Glomerular endothelial cell (primary cell): ENCODE measurements at regions not wholly inside any gene's neighbourhood (a gene's known extent, or its start where the extent isn't known, plus 50 kb on each side); places are given as distances from the start of the nearest gene placed in this dataset.
"Not testable (repeated sequence)": the region's sequence is repeated elsewhere in the genome, so short reads cannot be mapped to it uniquely, and the experiment has no call there.

Experiments used
- DNase-seq: peaks from one replicate; pipeline ENCODE4 v3.0.0-alpha.2; 2011; ENCODE audit warnings: low read depth, low spot score; ENCODE audit errors: extremely low read depth

DNA sequence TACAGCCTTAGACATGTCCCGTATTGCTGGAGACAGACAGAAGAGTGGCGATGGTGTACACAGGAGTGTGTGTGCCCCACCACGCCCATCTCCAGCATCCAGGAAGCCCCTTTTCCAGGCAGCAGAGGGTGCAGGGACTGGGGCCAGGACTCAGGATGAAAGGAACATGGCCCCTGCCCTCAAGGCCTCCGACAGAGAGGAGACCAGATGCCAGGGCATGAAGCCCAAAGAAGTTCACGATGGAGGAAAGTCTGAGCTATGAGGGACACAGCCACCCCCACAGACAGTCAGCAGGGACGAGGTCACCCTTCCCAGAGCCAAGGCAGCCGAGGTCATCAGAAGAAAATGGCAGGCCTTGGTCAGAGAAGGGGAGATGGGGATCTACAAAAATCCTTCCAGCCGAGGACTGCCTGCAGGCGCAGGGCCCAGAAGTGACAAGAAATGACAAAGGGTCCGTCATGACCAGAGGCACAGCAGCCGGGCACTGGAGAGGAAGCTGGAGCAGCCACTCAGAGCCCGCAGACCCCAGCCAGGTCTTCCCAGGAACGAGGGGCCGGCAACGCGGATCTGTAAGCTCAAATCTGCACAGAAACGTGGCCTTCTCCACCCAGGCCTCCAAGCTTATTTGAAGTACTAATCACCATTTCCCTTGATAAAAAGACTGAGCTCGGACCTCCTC is 78.7 kb upstream of the PPP2R2D start:
- no peak for DNase-seq

DNA sequence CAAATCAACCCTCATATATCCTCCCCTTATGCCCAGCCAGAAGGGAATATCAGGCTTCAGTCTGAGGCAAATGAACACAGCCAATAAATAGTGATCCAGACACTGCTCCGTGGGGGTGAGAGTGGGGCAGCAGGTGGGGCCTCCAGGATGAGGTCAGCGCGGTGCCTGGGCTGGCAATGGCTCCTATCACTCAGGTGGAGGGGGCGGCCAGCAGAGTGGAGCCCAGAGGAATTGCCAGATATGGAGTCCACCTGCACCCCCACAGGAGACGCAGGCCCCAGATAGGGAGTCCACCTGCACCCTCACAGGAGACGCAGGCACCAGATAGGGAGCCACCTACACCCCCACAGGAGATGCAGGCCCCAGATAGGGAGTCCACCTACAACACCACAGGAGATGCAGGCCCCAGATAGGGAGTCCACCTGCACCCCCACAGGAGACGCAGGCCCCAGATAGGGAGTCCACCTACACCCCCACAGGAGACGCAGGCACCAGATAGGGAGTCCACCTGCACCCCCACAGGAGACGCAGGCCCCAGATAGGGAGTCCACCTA is 78.0 kb upstream of the PPP2R2D start:
- no peak for DNase-seq

DNA sequence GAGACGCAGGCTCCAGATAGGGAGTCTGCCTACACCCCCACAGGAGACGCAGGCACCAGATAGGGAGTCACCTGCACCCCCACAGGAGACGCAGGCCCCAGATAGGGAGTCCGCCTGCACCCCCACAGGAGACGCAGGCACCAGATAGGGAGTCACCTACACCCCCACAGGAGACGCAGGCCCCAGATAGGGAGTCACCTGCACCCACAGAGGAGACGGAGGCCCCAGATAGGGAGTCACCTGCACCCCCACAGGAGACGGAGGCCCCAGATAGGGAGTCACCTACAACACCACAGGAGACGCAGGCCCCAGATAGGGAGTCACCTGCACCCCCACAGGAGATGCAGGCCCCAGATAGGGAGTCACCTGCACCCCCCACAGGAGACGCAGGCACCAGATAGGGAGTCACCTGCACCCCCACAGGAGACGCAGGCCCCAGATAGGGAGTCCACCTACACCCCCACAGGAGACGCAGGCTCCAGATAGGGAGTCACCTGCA is 77.2 kb upstream of the PPP2R2D start:
- not testable (repeated sequence) for DNase-seq

DNA sequence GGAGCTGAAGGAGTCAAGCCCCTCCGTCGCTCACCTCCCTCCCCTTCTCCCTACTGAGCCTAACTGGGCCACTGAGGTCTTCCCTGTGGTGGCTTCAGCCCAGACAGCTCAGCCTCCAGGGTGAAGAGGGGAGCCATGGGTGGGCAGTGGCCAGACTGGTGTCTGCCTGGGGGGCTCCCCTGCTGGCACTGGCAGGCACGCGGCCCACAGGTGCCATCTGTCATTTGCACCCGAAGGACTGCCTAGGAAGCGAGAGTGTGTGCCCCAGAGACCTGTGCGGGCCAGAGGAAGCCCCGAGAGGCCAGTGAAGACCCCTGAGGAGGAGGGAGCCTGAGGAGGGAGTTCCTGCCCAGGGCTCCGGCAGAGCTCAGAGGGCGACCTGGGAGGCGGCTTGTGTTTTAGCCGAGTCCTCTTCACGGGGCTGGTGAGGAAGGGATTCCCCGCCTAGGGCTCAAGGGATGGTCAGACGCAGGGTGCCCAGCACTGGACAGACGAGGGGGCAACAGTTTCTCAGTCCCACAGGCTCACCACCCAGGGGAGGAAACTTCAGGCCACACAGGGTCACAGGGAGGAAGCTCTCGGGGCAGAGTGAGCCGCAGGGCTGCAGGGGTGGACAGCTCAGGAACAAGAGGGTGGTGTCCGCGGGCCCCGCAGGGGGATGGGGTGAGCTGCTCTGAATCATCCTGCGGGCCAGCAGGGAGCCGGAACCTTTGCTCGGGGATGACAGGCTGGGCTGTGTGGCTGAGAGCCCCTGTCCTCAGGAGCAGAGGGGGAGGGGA is 76.2 kb upstream of the PPP2R2D start:
- DNase-seq: no peak

DNA sequence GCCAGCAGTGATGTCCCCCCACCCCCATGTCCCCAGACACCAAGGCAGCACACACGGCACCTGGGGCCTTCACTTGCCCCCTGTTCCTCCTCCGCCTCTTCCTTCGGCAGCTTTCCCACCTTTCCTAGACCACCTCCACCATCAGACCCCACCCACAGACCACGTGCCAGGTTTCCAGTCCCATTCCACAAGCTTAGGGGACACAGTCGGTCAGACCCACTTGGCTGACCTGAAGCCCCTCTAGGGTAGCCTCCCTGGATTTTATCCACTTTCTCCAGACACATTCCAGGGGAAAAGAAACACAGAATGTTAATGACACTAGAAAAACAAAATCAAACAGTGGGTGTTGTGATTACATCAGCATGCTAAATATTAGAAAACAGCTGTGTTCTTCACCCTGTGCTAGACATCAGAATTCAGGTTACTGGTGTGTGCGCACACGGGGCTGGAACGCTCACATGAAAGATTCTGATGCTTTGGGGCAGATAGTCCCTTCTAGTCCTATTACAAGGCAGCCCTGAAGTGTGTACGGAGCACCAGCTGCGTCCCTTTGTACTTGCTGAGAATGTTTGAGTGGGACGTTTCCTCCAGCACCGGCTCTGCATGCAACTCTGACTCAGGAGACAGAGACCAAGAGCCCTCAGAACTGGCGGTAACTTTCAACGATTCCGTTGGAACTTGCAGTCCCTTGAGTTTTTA is 75.5 kb upstream of the PPP2R2D start:
- DNase-seq: no peak

DNA sequence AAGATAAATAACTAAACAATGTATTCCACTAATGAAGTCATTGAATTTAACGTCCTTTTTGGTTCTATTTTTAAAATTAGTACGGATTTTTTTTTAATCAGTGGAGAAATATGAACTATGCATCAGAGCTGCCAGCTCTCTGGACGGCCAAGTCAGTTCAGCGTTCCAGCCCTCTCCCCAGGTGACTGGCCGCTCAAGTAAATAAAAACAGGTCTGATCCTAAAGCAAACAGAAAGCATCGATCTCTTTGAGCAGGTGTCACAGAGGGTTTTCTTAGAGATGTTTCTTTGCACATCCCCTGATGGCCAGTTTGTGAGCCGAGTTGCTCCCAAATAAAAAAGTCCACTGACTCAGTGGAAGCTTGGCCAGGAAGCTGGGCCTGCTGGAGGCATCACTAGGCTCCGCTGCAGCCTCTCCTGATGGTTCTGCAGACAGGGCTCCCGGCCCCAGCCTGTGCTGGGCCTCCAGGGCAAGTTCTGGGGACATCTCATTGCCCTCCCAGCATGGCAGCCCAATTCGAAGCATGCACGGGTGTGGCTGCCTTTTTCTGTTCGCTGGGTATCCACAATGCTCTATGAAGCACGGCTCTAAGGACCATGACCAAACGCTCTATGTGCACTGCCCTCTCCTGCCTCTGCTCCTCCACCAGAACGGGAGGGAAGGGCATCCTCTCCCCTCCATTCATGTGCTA is 74.7 kb upstream of the PPP2R2D start:
- no peak for DNase-seq

DNA sequence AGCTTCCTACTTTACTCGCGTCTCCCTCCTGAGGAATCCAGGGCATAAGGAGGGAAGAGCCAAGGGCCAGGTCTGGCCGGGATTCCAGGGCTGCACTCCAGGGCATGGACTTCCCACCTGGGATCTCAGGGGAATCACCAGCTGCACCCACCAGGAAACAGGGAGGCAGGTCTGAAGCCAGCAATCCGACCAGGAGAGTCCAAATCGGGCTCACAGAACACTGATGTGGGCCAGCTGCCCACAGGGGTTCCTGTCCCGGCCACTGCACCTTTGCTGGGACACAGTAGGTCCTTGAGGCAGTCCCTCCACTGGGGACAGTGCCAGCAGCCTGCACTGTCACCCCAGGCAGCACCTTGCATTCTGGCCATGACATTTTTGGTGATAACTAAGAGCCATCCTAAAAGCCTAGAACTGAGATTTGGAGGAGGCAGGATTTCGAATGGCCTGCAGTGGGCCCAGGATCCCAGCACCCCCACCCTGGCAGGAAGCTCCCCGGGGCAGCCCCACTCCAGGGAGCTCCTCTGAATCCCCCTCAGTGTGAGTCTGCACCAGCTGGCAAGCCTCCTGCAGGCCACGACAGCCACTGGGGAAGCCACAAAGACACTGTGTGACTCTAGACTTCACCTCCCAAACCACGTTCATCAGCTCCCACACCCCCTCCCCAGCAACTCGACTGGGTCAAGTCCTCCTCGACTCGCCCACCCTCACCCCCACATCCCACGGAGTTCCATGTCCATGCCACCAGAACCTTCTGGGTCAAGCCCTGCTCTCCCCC is 71.5 kb upstream of the PPP2R2D start:
- DNase-seq: no peak

DNA sequence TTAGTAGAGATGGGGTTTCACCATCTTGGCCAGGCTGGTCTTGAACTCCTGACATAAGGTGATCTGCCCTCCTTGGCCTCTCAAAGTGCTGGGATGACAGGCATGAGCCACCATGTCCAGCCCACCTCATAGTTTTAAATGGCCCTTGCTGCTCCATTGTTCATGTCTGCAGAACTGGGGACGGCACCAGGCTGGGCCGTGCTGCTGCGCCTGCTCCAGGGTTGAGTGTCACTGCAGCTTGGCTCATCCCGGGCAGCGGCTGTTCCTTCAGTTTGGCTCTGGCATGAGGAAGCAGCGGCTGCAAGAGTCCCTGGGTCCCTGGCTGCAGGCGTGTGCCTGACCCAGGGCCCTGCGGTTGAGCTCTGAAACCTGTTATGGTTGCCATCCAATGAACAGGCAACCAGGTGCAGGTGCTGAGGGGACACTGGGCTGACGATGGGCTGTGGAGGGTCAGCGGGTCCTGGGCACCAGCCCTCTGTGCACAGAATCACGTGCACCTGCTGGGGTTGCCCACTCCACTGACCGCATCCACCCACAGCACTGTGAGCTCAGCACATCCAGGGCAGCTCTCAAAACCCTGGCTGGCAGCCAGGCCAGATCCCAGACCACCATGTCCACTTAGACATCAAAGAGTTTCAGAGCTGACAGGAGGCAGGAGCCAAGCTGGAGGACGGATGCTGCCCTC is 70.2 kb upstream of the PPP2R2D start:
- no peak for DNase-seq

DNA sequence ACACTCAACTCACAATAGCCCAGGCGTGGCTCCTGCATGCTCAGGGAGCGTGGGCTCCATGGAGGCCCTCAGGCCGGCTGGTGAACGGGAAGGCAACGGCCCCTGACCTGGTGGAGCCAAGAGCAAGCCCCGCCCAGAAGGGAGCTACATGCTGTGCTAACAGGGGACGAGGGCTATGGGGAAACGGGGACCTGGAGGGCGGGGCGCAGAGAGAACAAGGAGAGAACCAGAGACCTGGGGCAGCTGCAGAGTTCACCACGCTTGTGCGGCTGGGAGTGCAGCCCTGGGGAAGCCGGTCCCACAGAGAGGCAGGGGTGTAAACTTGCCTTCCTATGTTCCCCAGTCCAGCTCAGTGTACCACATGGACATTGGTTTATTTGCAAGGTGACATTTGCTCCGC is 69.2 kb upstream of the PPP2R2D start:
- no peak for DNase-seq

DNA sequence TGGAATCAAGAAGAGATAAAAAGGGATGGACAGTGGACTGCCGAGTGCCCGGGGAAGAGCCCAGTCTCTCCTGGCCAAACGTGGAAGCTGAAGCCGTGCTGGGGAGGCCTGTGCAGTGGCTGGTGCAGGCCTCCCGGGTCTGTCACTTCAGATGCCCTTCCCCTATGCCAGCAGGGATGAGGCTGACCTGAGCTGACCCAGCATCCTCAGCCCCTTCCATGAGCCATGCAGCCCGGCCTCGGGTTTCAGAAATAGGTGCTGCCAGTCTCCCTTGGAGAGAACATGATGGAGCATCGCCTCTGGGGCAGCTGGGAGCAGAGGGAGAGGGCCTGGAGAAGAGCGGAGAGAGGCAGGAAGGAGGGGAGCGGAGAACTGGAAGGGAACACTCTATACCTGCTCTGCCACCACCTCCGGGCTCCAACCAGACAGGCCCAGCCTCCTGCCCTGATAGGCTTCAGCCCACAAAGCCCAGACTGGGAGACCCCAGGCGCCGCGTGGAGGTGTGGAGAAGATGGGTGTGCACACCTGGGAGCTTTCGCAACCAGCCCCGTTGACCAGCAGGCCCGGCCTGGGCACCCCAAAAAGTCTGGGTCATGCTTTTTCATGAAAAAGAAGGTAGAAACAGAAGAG is 68.6 kb upstream of the PPP2R2D start:
- DNase-seq: no peak

DNA sequence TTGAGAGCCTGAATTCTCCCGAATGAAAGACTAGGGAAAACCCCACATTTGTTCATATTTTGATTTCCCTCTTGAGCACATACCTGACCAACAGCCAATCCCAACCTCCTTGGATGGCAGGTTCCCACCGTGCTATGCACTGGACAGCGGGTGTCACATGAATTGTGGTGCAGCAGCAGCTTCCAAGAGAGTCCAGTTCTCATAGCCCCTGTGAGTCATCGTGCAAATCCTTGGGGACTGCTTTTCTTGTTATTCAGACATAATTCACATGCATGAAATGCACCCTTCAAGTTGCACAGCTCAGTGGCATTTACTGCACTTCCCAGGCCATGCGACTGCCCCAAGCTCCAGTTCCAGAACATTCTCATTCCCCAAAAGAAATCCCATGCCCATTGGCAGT is 67.8 kb upstream of the PPP2R2D start:
- no peak for DNase-seq

DNA sequence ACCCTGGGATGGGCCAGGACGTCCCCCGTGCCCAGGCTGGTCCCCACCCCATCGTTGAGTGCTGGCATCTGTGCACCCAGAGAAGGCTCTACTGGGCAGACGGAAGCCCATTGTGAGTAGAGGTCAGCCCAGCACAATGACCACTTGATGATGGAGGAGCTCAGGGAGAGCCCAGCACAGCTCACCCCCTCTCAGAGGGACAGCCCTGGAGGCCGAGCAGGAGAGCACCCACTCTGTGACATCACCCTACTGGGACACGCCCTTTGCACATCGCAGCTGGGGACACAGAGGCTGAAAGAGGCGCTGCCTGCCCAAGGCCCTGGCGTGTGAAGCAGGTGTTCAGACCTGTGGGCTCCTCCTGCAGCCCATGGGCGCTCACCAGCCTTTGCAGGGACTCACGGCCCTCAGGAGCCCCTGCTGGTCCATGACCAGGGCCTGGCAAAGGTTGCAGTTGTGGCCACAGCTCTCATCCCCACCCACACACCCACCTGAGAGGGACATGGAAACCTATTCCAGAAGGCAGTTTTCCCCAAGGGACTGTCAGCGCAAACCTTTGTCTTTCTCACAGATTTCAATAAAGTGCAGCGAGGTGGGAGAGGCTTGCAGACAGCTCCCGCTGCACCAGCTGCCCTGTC is 67.2 kb upstream of the PPP2R2D start:
- DNase-seq: no peak

DNA sequence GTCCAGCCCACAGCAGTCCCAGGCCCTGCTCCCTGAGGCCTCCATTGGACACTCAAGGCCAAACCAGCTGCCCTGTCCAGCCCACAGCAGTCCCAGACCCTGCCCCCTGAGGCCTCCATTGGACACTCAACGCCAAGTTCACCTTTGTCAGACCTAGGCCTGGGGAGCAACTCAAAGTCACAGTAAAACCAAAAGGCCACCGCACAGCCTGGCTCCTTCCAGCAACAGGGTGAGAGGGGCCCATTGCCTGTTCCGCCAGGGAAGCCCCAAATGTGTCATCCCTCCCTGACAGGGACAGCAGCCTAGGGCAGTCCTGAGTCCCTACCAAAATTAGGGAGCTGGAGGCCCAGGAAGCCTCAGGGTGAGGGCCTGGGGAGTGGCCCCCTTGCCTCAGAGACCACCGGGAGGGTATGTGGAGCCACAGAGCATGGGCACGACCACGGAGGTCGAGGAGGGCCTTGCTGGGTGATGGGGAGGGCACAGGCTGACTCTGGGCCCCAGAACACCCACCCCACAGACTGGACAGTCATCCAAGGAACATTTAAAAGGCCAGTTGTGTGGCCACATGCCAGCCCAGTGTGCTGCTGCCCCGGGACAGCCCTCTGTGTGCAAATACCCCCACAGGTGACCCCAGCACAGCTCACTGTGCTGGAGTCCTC is 66.5 kb upstream of the PPP2R2D start:
- DNase-seq: no peak

DNA sequence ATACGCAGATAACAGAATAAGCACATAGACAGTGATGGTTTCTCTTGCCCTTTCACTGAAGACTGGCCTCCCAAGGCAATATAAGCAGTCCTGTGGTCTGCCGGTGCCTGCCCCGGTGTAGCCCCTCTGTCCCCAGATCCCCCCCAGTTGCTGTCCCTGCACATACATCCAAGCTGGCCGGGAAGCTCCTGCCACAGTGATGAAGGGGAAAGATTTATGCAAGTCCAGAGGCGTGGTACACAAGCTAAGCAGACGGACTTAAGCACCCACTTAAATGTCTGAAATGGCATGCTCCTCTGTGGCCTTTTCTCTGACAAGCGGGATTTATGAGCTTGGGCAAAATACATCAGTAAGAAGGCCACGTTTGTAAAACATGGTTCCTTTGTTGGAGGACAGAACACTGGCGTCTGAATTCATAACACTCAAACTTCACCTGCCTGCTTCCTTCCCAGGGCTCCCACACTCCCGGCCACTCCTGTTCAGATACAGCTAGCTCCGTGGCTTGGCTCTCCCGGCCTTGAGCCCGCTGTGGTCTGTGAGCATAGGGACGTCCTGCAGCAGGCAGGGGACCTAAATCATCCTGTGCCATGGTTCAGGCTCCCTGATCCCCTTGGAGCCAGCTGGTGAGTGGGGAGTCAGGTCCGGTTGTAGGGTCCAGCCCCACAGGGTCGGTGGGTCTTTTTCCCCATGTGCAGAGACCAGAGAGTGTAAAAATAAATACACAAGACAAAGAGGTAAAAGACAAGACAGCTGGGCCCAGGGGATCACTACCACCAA is 61.7 kb upstream of the PPP2R2D start:
- DNase-seq: no peak

DNA sequence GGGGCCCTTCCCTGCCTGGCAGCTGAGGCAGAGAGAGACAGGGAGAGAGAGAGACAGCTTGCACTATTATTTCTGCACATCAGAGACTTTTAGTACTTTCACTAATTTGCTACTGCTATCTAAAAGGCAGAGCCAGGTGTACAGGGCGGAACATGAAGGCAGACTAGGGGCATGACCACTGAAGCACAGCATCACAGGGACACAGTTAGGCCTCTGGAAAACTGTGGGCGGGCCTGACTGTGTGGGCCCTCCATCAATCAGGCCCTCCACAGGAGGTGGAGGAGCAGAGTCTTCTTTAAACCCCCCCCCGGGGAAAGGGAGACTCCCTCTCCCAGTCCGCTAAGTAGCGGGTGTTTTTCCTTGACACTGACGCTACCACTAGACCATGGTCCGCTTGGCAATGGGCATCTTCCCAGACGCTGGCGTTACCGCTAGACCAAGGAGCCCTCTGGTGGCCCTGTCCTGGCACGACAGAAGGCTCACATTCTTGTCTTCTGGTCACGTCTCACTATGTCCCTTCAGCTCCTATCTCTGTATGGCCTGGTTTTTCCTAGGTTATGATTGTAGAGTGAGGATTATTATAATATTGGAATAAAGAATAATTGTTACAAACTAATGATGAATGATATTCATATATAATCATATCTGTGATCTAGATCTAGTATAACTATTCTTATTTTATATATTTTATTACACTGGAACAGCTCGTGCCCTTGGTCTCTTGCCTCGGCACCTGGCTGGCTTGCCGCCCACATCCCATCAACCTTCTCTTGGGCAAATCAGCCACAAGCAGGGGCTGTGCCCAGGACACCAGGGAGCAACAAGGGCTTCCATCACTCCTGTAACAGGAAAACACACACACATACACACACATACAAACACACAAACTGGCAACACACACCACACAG is 60.7 kb upstream of the PPP2R2D start:
- not testable (repeated sequence) for DNase-seq

DNA sequence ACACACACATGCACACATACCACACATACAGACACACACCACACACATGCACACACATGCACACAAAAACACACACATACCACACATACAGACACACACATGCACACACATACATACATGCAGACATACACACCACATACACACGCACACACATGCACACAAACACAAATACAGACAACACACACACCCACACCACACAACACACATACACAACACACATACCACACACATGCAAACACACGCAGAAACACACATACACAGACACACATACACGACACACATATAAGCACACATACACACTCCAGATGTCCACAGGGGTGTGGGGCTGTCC is 60.1 kb upstream of the PPP2R2D start:
- DNase-seq: no peak
